SK-N-SH (cell line): ENCODE measurements at regions not wholly inside any gene's neighbourhood (a gene's known extent, or its start where the extent isn't known, plus 50 kb on each side); places are given as distances from the start of the nearest gene placed in this dataset.

ENCODE experiments used
- CTCF ChIA-PET: fragments of 300-600, 350-600 bp; formaldehyde crosslinking; extraction: SDS; loops from one replicate; lab custom pipeline; 2021; lab: Yijun Ruan, JAX
- POLR2A ChIA-PET: fragments of 350-600 bp; sonication (Branson Sonifier 250); formaldehyde crosslinking; extraction: SDS; loops from one replicate; lab custom pipeline; 2020; ENCODE audit warnings: antibody characterized with exemption, inconsistent platforms; lab: Yijun Ruan, JAX
- DNase-seq: peaks from one replicate; pipeline ENCODE4 v3.0.0; 2012
- H2AFZ ChIP-seq: fragments of 200-600 bp; sonication (generic); 2 replicates; pipeline ENCODE4 v1.8.1; 2016; ENCODE audit warnings: antibody characterized with exemption, mild to moderate bottlenecking, low read depth
- H3F3A ChIP-seq: fragments of 200-600 bp; sonication (generic); replicated peaks from 2 replicates; pipeline ENCODE3; 2016; ENCODE audit warnings: antibody characterized with exemption, mild to moderate bottlenecking; ENCODE audit not compliant: insufficient read depth
- H3K27ac ChIP-seq, 2 experiments: fragments of 200-500 bp in 1 of 2; fragments of 200-600 bp in 1 of 2; sonication (Bioruptor generic) in 1 of 2; sonication (generic), shearing (Covaris generic) in 1 of 2; 2 replicates each; pipeline versions ENCODE4 v1.5.1 to v1.6.1; 2014 to 2016; ENCODE audit warnings: low read depth in 2 of 2, inconsistent platforms in 1 of 2, low read length in 1 of 2, mild to moderate bottlenecking in 1 of 2, mixed read lengths in 1 of 2
- H3K27me3 ChIP-seq: fragments of 200-600 bp; sonication (generic), shearing (Covaris generic); 2 replicates; pipeline ENCODE4 v1.6.1; 2016; ENCODE audit warnings: mixed run types; ENCODE audit not compliant: insufficient read depth
- H3K36me3 ChIP-seq, 2 experiments: fragments of 200-500 bp in 1 of 2; fragments of 200-600 bp in 1 of 2; sonication (Bioruptor generic) in 1 of 2; sonication (generic) in 1 of 2; replicated peaks in 1 of 2; 2 replicates each; pipeline versions ENCODE3 to v1.5.1; 2014 to 2016; ENCODE audit warnings: low read length in 1 of 2, mild to moderate bottlenecking in 1 of 2; ENCODE audit not compliant: insufficient read depth in 2 of 2, control insufficient read depth in 1 of 2
- H3K4me1 ChIP-seq, 2 experiments: fragments of 200-500 bp in 1 of 2; fragments of 200-600 bp in 1 of 2; sonication (Bioruptor generic) in 1 of 2; sonication (generic), shearing (Covaris generic) in 1 of 2; 2 replicates each; pipeline versions ENCODE4 v1.5.1 to v1.6.1; 2014 to 2016; ENCODE audit warnings: low read depth in 1 of 2, low read length in 1 of 2, mixed run types in 1 of 2; ENCODE audit not compliant: insufficient read depth in 2 of 2, control insufficient read depth in 1 of 2
- H3K4me2 ChIP-seq: fragments of 200-600 bp; sonication (generic), shearing (Covaris generic); 2 replicates; pipeline ENCODE4 v1.6.1; 2017; ENCODE audit warnings: mixed run types
- H3K4me3 ChIP-seq, 2 experiments: fragments of 200-500 bp in 1 of 2; fragments of 200-600 bp in 1 of 2; sonication (Bioruptor generic) in 1 of 2; sonication (generic), shearing (Covaris generic) in 1 of 2; 2 replicates each; pipeline versions ENCODE4 v1.5.1 to v1.8.1; 2014 to 2016; ENCODE audit warnings: low read depth in 2 of 2, inconsistent platforms in 1 of 2, low read length in 1 of 2, mild to moderate bottlenecking in 1 of 2, mixed read lengths in 1 of 2, moderate library complexity in 1 of 2
- H3K79me2 ChIP-seq: fragments of 200-600 bp; sonication (generic); 2 replicates; pipeline ENCODE4 v1.8.1; 2017; ENCODE audit warnings: mild to moderate bottlenecking; ENCODE audit not compliant: insufficient read depth
- H3K9ac ChIP-seq: fragments of 200-600 bp; sonication (generic); 2 replicates; pipeline ENCODE4 v1.6.1; 2017; ENCODE audit warnings: mixed run types
- H3K9me2 ChIP-seq: fragments of 200-600 bp; sonication (generic); 2 replicates; pipeline ENCODE4 v1.6.1; 2017; ENCODE audit warnings: mixed run types
- H3K9me3 ChIP-seq: fragments of 200-600 bp; sonication (generic); 2 replicates; pipeline ENCODE4 v1.6.1; 2017; ENCODE audit warnings: mixed run types, mild to moderate bottlenecking, moderate library complexity
- H4K20me1 ChIP-seq: fragments of 200-600 bp; sonication (generic); 2 replicates; pipeline ENCODE4 v1.6.1; 2017; ENCODE audit warnings: mild to moderate bottlenecking, mixed run types; ENCODE audit not compliant: insufficient read depth
- FOXJ3 ChIP-seq: sonication (generic); formaldehyde crosslinking; IDR thresholded peaks from 2 replicates; pipeline ENCODE4 v1.5.1; 2020; ENCODE audit warnings: mild to moderate bottlenecking, missing genetic modification reagents
- FOXM1 ChIP-seq: IDR thresholded peaks from 2 replicates; pipeline ENCODE4 v1.4.0; 2012; ENCODE audit warnings: low read depth, mild to moderate bottlenecking
- MEF2A ChIP-seq: IDR thresholded peaks from 2 replicates; pipeline ENCODE4 v1.4.0; 2012; ENCODE audit warnings: low read depth, borderline replicate concordance
- NRF1 ChIP-seq: IDR thresholded peaks from 2 replicates; pipeline ENCODE4 v1.6.1; 2012; ENCODE audit warnings: low read depth, mild to moderate bottlenecking, low read length
- POLR2AphosphoS5 ChIP-seq: IDR thresholded peaks from 2 replicates; pipeline ENCODE4 v1.6.1; 2012; ENCODE audit warnings: low read depth, low read length
- RCOR1 ChIP-seq: fragments of 150-350 bp; IDR thresholded peaks from 2 replicates; pipeline ENCODE4 v1.6.1; 2017; ENCODE audit warnings: antibody characterized with exemption, low read length
- REST ChIP-seq: IDR thresholded peaks from 2 replicates; pipeline ENCODE4 v1.6.1; 2012; ENCODE audit warnings: mild to moderate bottlenecking, low read depth, low read length, moderate library complexity
- TCF12 ChIP-seq: IDR thresholded peaks from 2 replicates; pipeline ENCODE4 v1.4.0; 2012
- USF2 ChIP-seq: fragments of 150-350 bp; IDR thresholded peaks from 2 replicates; pipeline ENCODE4 v1.6.1; 2017; ENCODE audit warnings: antibody characterized with exemption, low read length, low read depth, borderline replicate concordance
- YY1 ChIP-seq: IDR thresholded peaks from 2 replicates; pipeline ENCODE4 v1.4.0; 2012; ENCODE audit warnings: low read depth, mild to moderate bottlenecking
- ZBTB33 ChIP-seq: IDR thresholded peaks from 2 replicates; pipeline ENCODE4 v1.4.0; 2012; ENCODE audit warnings: low read depth, borderline replicate concordance
- WGBS: methylation state at CpG from one replicate; pipeline ENCODE4 v1.1.6; 2017; ENCODE audit warnings: low lambda C conversion rate; 5-methylcytosine and 5-hydroxymethylcytosine counted together

GRCh38 chr6:101011186-101011585, 130.1 kb upstream of the ASCC3 start (continued):
- TF ChIP-seq REST (no peak), POLR2AphosphoS5 (no peak), FOXM1 (no peak), YY1 (no peak), NRF1 (no peak)

- ChIA-PET CTCF (no interaction called here), POLR2A (no interaction called here)
- Histone ChIP-seq H3K9me3 (no peaks in the 10 kb centered on the region), H4K20me1 (no peaks in the 10 kb centered on the region), H3K4me2 (no peak overlapping the region), H3K9me2 (no peaks in the 10 kb centered on the region), H2AFZ (no peak overlapping the region), H3K9ac (no peak overlapping the region), H3K79me2 (no peaks in the 10 kb centered on the region), H3K4me3 (no peak overlapping the region), H3K36me3 (no peaks in the 10 kb centered on the region), H3K27ac (no peak overlapping the region), H3K4me1 (no peaks in the 10 kb centered on the region), H3K27me3 (no peaks in the 10 kb centered on the region)
- WGBS: 50% methylated on average over 2 of the region's 2 CpGs
- no peak for TF ChIP-seq USF2
- no peak for TF ChIP-seq TCF12
- TF ChIP-seq POLR2AphosphoS5: no peak
- no peak for TF ChIP-seq ZBTB33
- TF ChIP-seq MEF2A: no peak
- TF ChIP-seq FOXJ3 (CRISPR knock-in tag): no peak
- TF ChIP-seq RCOR1: no peak
- TF ChIP-seq, all 33 proteins: peak for 0
- no peak for DNase-seq
- H3F3A ChIP-seq: no peaks in the 10 kb centered on the region
Observed at GRCh38 chr6:101013612-101014195, 132.6 kb upstream of the ASCC3 start.
